GM12872 (cell line): ENCODE measurements at regions not wholly inside any gene's neighbourhood (a gene's known extent, or its start where the extent isn't known, plus 50 kb on each side); places are given as distances from the start of the nearest gene placed in this dataset.

Source experiments
- TF ChIP-seq, protein P1 (sequence below): IDR thresholded peaks from 3 replicates; pipeline ENCODE4 v1.5.1; 2011; ENCODE audit warnings: low read depth, mild to moderate bottlenecking, low read length, moderate library complexity; ENCODE audit not compliant: insufficient read depth

DNA sequence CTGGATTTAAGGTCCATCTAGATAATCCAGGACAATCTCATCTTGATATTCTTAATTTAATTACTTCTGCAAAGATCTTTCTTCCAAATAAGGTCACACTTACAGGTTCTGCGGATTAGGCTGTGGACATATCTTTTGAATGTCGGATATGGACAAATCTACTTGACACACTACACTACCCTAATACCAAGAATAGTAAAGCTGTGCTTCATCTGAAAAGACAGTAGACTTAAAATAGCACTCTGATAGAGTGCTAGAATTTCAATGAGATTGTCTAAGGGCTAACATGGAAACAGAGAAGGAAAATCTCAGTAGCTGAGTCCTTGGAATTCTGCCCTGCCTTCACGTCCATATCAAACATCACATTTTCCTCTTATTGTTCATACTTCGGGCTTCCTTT lies 1238.0 kb downstream of the EPHA7 start:
- TF ChIP-seq, protein P1, sequence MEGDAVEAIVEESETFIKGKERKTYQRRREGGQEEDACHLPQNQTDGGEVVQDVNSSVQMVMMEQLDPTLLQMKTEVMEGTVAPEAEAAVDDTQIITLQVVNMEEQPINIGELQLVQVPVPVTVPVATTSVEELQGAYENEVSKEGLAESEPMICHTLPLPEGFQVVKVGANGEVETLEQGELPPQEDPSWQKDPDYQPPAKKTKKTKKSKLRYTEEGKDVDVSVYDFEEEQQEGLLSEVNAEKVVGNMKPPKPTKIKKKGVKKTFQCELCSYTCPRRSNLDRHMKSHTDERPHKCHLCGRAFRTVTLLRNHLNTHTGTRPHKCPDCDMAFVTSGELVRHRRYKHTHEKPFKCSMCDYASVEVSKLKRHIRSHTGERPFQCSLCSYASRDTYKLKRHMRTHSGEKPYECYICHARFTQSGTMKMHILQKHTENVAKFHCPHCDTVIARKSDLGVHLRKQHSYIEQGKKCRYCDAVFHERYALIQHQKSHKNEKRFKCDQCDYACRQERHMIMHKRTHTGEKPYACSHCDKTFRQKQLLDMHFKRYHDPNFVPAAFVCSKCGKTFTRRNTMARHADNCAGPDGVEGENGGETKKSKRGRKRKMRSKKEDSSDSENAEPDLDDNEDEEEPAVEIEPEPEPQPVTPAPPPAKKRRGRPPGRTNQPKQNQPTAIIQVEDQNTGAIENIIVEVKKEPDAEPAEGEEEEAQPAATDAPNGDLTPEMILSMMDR = no peak

DNA sequence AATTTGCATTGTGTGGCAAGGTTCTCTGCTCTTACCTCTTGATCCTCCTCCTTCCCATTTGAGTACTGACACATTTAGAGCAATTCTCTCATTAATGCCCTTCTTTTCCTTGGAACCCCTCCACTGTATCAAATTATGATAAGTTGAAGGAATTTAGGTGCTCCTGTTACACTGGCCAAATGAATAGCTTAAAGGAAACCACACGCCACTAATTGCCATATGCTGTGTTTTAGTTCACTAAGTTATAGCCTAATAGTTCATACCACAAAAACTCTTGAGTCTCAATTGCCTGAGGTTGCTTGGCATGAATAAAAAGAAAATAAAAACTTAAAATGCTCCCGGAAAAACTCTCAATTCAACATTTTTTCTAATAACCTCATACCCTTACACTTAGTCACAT lies 1239.3 kb downstream of the EPHA7 start:
- TF ChIP-seq, protein P1 = no peak

DNA sequence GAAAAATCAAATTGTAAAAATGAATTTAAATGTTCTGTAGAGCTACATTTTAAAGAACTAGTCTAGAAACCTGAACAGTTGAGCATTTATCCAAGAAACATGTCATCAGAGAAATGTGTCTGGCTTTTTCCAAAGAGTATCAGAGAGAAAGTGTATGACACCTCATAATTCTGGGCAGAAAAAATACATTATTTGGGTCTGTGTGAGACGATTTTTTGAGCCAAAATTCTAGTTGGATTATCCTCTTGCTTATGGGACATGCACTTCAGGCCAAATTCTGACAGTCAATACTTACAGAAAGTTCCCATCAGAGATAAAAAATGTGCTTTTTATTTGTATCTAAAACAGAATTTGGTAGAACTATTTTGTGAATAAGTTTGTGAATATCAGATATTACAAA lies 1242.7 kb downstream of the EPHA7 start:
- TF ChIP-seq, protein P1 = no peak

DNA sequence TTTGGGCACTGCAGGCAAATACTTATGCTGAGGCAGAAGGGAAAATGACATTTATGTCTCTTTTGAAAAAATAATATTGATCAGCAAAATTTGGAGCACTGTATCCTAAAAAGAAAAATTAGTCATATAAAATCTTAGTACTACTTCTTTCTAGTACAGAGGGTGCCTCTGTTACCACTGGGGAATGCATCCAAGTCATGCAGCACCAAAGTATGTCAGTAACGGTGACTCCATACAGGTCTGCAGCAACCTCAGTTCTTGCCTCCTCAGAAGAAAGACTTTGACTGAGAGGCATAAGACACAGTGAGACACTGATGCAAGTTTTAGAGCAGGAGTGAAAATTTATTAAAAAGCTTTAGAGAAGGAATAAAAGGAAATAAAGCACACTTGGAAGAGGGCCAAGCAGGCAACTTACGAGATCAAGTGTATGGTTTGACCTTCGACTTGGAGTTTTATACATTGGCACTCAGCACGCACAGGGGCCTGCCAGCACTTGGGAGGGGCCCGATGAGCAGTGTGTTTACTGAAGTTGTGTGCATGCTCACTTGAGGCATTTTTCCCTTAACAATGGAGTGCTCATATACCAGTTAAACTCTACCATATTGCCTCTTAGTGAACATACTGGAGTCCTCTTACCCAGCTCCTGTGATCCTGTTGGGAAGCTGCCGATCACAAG lies 1244.8 kb downstream of the EPHA7 start:
- TF ChIP-seq, protein P1 = no peak

DNA sequence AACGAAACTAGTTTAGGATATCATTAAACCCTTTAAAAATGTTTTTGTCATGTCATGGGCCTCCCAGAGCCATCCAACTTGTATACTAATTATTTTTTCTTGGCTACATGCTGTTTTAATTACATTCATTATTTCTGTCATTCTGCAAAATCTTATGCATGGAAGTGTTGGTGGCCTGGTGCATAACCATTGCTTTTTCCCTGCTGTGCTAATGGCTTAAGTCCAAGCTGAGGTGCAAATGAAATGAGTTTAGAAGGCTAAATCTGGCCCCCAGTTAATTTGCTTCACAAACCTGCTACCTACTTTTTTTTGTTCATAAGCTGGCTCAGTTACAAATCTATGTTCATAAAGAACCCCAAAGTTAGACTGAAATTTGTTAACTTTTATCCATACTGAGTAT lies 1249.9 kb downstream of the EPHA7 start:
- TF ChIP-seq, protein P1 = no peak

DNA sequence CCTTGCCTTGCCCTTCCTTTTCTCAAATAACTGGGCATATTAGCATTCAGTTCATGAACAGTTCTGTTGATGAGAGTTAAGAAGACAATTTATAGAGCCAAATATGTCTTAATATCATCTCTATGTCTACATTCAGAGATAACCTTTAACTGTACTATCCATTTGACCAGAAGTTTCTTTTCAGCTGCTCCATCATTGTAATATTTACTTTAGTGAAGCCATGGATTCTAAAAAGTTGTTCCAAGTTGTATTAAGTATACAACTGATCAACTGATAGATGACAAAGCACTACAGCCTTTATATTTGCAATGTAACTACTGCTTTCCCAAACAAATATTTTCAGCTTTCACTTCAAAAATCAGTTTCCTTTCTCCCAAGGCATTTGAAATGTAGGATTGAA lies 1252.7 kb downstream of the EPHA7 start:
- TF ChIP-seq, protein P1 = no peak

DNA sequence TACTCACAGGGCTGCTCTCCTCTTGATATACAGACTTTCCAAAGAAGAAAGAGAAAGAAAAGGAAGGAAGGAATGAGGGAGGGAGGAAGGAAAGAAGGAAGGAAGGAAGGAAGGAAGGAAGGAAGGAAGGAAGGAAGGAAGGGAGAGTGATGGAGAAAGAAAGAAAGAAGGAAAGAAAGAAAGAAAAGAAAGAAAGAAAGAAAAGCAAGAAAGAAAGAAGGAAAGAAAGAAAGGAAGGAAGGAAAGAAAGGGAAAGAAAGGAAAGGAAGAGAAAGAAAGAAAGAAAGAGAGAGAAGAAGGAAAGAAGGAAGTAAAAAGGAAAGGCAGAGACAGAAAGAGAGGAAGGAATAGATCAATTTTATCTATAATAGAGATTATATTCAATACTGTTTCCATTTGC lies 1257.4 kb downstream of the EPHA7 start:
- TF ChIP-seq, protein P1 = no peak
